H1 (cell line): ENCODE measurements at regions not wholly inside any gene's neighbourhood (a gene's known extent, or its start where the extent isn't known, plus 50 kb on each side); places are given as distances from the start of the nearest gene placed in this dataset.

Source experiments
- CTCF ChIA-PET: fragments of 300-600 bp; sonication (Branson Sonifier 250); formaldehyde crosslinking; loops from one replicate; lab custom pipeline; 2021; ENCODE audit not compliant: partially characterized antibody; lab: Charles Lee
- POLR2A ChIA-PET: fragments of 300-600 bp; sonication (Branson Sonifier 250); formaldehyde crosslinking; loops from one replicate; lab custom pipeline; 2021; ENCODE audit warnings: inconsistent platforms; ENCODE audit not compliant: partially characterized antibody; lab: Charles Lee
- DNase-seq, 2 experiments: peaks; one replicate each; pipeline versions ENCODE4 v3.0.0 to v3.0.0-alpha.2; 2010 to 2022; ENCODE audit warnings: low spot score in 2 of 2, low read depth in 1 of 2, mixed read lengths in 1 of 2
- FAIRE-seq: peaks from 2 replicates; lab custom pipeline; 2011; peaks lifted over from hg19 to GRCh38; lab: Jason Lieb, UNC
- H2AFZ ChIP-seq: 2 replicates; pipeline ENCODE4 v1.8.1; 2012; ENCODE audit warnings: low read length, inconsistent platforms
- H2AK5ac ChIP-seq: 2 replicates; pipeline ENCODE4 v1.6.1; 2013; ENCODE audit warnings: low read depth, low read length
- H2BK120ac ChIP-seq: replicated peaks from 2 replicates; pipeline ENCODE3; 2013; ENCODE audit warnings: low read depth, low read length, inconsistent platforms
- H2BK12ac ChIP-seq: 2 replicates; pipeline ENCODE4 v1.6.1; 2013; ENCODE audit warnings: low read depth, low read length
- H2BK15ac ChIP-seq: 2 replicates; pipeline ENCODE4 v1.6.1; 2013; ENCODE audit warnings: low read length
- H2BK20ac ChIP-seq: 2 replicates; pipeline ENCODE4 v1.6.1; 2013; ENCODE audit warnings: low read length
- H2BK5ac ChIP-seq: 2 replicates; pipeline ENCODE4 v1.6.1; 2013; ENCODE audit warnings: low read depth, low read length
- H3K14ac ChIP-seq: 2 replicates; pipeline ENCODE4 v1.6.1; 2013; ENCODE audit warnings: inconsistent platforms; ENCODE audit not compliant: insufficient read length
- H3K18ac ChIP-seq: 2 replicates; pipeline ENCODE4 v1.6.1; 2013; ENCODE audit warnings: low read length; ENCODE audit errors: extremely low read depth
- H3K23ac ChIP-seq: 2 replicates; pipeline ENCODE4 v1.6.1; 2013; ENCODE audit warnings: inconsistent platforms; ENCODE audit not compliant: insufficient read length
- H3K23me2 ChIP-seq: 2 replicates; pipeline ENCODE4 v1.6.1; 2013; ENCODE audit warnings: low read depth, low read length
- H3K27ac ChIP-seq: 2 replicates; pipeline ENCODE4 v1.6.1; 2011; ENCODE audit warnings: low read depth, low read length, inconsistent platforms
- H3K27me3 ChIP-seq, 4 experiments: replicated peaks in 1 of 4; 1 replicate in 1 of 4; 2 replicates in 3 of 4; pipeline versions ENCODE4 v1.6.1 to v1.8.1; 2011 to 2013; ENCODE audit warnings: low read length in 3 of 4, mild to moderate bottlenecking in 3 of 4, inconsistent platforms in 2 of 4, mixed read lengths in 2 of 4, moderate library complexity in 1 of 4; ENCODE audit not compliant: control insufficient read depth in 3 of 4, insufficient read depth in 3 of 4; ENCODE audit errors: extremely low read depth in 1 of 4
- H3K36me3 ChIP-seq, 4 experiments: 2 replicates each; pipeline versions ENCODE4 v1.6.1 to v1.8.1; 2011 to 2013; ENCODE audit warnings: mild to moderate bottlenecking in 4 of 4, low read length in 3 of 4, moderate library complexity in 2 of 4, control low read depth in 1 of 4, inconsistent platforms in 1 of 4; ENCODE audit not compliant: insufficient read depth in 4 of 4, control insufficient read depth in 2 of 4
- H3K4ac ChIP-seq: replicated peaks from 2 replicates; pipeline ENCODE3; 2013; ENCODE audit warnings: low read length, low read depth, mixed read lengths, inconsistent platforms; ENCODE audit not compliant: insufficient read length
- H3K4me1 ChIP-seq, 4 experiments: replicated peaks in 1 of 4; 1 replicate in 1 of 4; 2 replicates in 3 of 4; pipeline versions ENCODE4 v1.6.1 to v1.8.1; 2011 to 2013; ENCODE audit warnings: low read length in 3 of 4, inconsistent platforms in 2 of 4, mixed read lengths in 1 of 4; ENCODE audit not compliant: insufficient read depth in 4 of 4, control insufficient read depth in 3 of 4
- H3K4me2 ChIP-seq, 2 experiments: 2 replicates each; pipeline versions ENCODE4 v1.6.1 to v1.8.1; 2011 to 2013; ENCODE audit warnings: low read depth in 2 of 2, low read length in 2 of 2, control low read depth in 1 of 2, inconsistent platforms in 1 of 2, mild to moderate bottlenecking in 1 of 2; ENCODE audit not compliant: insufficient read depth in 1 of 2
- H3K4me3 ChIP-seq, 4 experiments: fragments of 200-600, 300-600 bp in 1 of 4; sonication (generic), shearing (Covaris generic), sonication (Bioruptor Twin) in 1 of 4; 2 replicates each; pipeline versions ENCODE4 v1.5.1 to v1.8.1; 2011 to 2016; ENCODE audit warnings: low read length in 4 of 4, low read depth in 3 of 4, control low read depth in 2 of 4, inconsistent platforms in 2 of 4, mild to moderate bottlenecking in 2 of 4, mixed read lengths in 1 of 4, moderate library complexity in 1 of 4; ENCODE audit not compliant: insufficient read depth in 2 of 4; ENCODE audit errors: extremely low read depth in 1 of 4
- H3K56ac ChIP-seq: replicated peaks from 2 replicates; pipeline ENCODE3; 2013; ENCODE audit warnings: low read depth, mild to moderate bottlenecking, mixed read lengths, low read length, inconsistent platforms; ENCODE audit not compliant: insufficient read length
- H3K79me1 ChIP-seq: 2 replicates; pipeline ENCODE4 v1.6.1; 2013; ENCODE audit warnings: low read depth, low read length, control low read depth
- H3K79me2 ChIP-seq, 2 experiments: 2 replicates each; pipeline versions ENCODE4 v1.6.1 to v1.8.1; 2012 to 2013; ENCODE audit warnings: low read length in 2 of 2, mild to moderate bottlenecking in 2 of 2, inconsistent platforms in 1 of 2; ENCODE audit not compliant: insufficient read depth in 2 of 2, control insufficient read depth in 1 of 2
- H3K9ac ChIP-seq, 4 experiments: replicated peaks in 1 of 4; 1 replicate in 1 of 4; 2 replicates in 3 of 4; pipeline versions ENCODE4 v1.6.1 to v1.8.1; 2011 to 2013; ENCODE audit warnings: low read depth in 3 of 4, low read length in 3 of 4, control low read depth in 2 of 4, mild to moderate bottlenecking in 2 of 4, moderate library complexity in 2 of 4, inconsistent platforms in 1 of 4; ENCODE audit errors: extremely low read depth in 1 of 4
- H3K9me3 ChIP-seq, 2 experiments: 2 replicates each; pipeline versions ENCODE4 v1.6.1 to v1.8.1; 2012 to 2013; ENCODE audit warnings: mild to moderate bottlenecking in 2 of 2, moderate library complexity in 2 of 2, control low read depth in 1 of 2, inconsistent platforms in 1 of 2, low read depth in 1 of 2, low read length in 1 of 2, mixed read lengths in 1 of 2; ENCODE audit not compliant: insufficient read depth in 2 of 2
- H4K20me1 ChIP-seq, 2 experiments: replicated peaks in 1 of 2; 2 replicates each; pipeline versions ENCODE3 to v1.8.1; 2011 to 2013; ENCODE audit warnings: inconsistent platforms in 2 of 2, low read length in 2 of 2, mild to moderate bottlenecking in 1 of 2; ENCODE audit not compliant: insufficient read depth in 2 of 2, control insufficient read depth in 1 of 2
- H4K5ac ChIP-seq: 2 replicates; pipeline ENCODE4 v1.6.1; 2013; ENCODE audit warnings: low read length, low read depth, mixed read lengths, inconsistent platforms; ENCODE audit not compliant: insufficient read length
- H4K8ac ChIP-seq: 2 replicates; pipeline ENCODE4 v1.8.0; 2013; ENCODE audit warnings: mild to moderate bottlenecking, moderate library complexity, low read length, inconsistent platforms; ENCODE audit not compliant: insufficient read depth; ENCODE audit errors: extremely low read depth
- H4K91ac ChIP-seq: replicated peaks from 2 replicates; pipeline ENCODE3; 2013; ENCODE audit warnings: low read length, mixed read lengths, inconsistent platforms; ENCODE audit not compliant: insufficient read length
- CBX5 ChIP-seq: fragments of 300-800, 300-1000 bp; sonication (generic); IDR thresholded peaks from 2 replicates; pipeline ENCODE4 v1.7.1; 2016; ENCODE audit warnings: antibody characterized with exemption, low read length, low read depth
- EGR1 ChIP-seq: IDR thresholded peaks from 2 replicates; pipeline ENCODE4 v1.6.1; 2011; ENCODE audit warnings: low read depth, low read length, borderline replicate concordance
- JUN ChIP-seq: IDR thresholded peaks from 2 replicates; pipeline ENCODE4 v1.6.1; 2011; ENCODE audit warnings: low read depth, mild to moderate bottlenecking, improper control_type of control experiment, low read length
- POLR2AphosphoS5 ChIP-seq: IDR thresholded peaks from 2 replicates; pipeline ENCODE4 v1.6.1; 2011; ENCODE audit warnings: low read depth, low read length
- POU5F1 ChIP-seq: IDR thresholded peaks from 2 replicates; pipeline ENCODE4 v1.6.1; 2011; ENCODE audit warnings: low read depth, mild to moderate bottlenecking, low read length, moderate library complexity
- RFX5 ChIP-seq: IDR thresholded peaks from 2 replicates; pipeline ENCODE4 v1.6.1; 2011; ENCODE audit warnings: low read depth, low read length, improper control_type of control experiment, borderline replicate concordance
- SIRT6 ChIP-seq: IDR thresholded peaks from one replicate; pipeline ENCODE4 v1.7.1; 2012; ENCODE audit warnings: low read length, inconsistent platforms
- SP1 ChIP-seq: IDR thresholded peaks from 2 replicates; pipeline ENCODE4 v1.6.1; 2011; ENCODE audit warnings: low read depth, low read length
- SP2 ChIP-seq: IDR thresholded peaks from 2 replicates; pipeline ENCODE4 v1.6.1; 2012; ENCODE audit warnings: mild to moderate bottlenecking, low read length, inconsistent platforms
- SUZ12 ChIP-seq: fragments of 200-600 bp; sonication (generic); IDR thresholded peaks from 2 replicates; pipeline ENCODE4 v1.6.1; 2012; ENCODE audit warnings: mild to moderate bottlenecking, inconsistent platforms, low read length, moderate library complexity, mixed read lengths
- TAF1 ChIP-seq: IDR thresholded peaks from 2 replicates; pipeline ENCODE4 v1.6.1; 2011; ENCODE audit warnings: mild to moderate bottlenecking, low read depth, low read length
- WGBS, 2 experiments: shearing (Covaris generic) in 1 of 2; methylation state at CpG; one replicate each; pipeline versions ENCODE4 v1.1.6 to v1.1.7; 2013 to 2015; ENCODE audit warnings: low lambda C conversion rate in 2 of 2, mixed read lengths in 2 of 2, inconsistent platforms in 1 of 2, low coverage in 1 of 2, missing lambda C conversion rate in 1 of 2; ENCODE audit not compliant: insufficient replicate concordance in 2 of 2, insufficient coverage in 1 of 2, insufficient read length in 1 of 2; ENCODE audit errors: extremely low coverage in 1 of 2, missing lambda C conversion rate in 1 of 2; 5-methylcytosine and 5-hydroxymethylcytosine counted together
- TF ChIP-seq, protein P1 (sequence below): IDR thresholded peaks from 2 replicates; pipeline ENCODE4 v1.6.1; 2011; ENCODE audit warnings: low read depth, mild to moderate bottlenecking, low read length; ENCODE audit not compliant: insufficient read depth
- TF ChIP-seq, protein P2 (sequence below): IDR thresholded peaks from 2 replicates; pipeline ENCODE4 v1.6.1; 2012; ENCODE audit warnings: low read length, inconsistent platforms
- TF ChIP-seq, protein P3 (sequence below): IDR thresholded peaks from 2 replicates; pipeline ENCODE4 v1.6.1; 2012; ENCODE audit warnings: inconsistent platforms

DNA sequence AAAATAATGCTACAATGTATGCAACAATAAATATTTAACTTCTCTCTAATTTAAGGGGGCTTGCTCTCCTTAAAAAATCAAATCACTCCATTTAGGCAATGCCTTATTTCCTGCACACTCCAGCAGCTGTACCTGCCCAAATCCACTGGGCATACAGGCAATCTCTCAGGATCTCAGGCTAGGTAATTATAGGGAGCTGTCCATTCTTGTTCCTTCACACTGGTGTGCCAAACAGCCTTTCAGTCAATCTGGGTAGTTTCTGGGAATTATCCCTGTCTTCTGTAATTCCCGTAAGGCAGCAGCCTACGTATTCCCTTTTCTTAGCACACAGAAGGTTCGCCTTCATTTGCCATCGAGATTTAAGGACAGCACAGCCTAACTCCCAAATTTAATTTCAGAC is 922.6 kb upstream of the SLIT2 start:
- Histone ChIP-seq H2BK5ac (no peak overlapping the region), H3K36me3 (no peaks in the 10 kb centered on the region), H4K20me1 (no peaks in the 10 kb centered on the region), H3K56ac (no peak overlapping the region), H4K91ac (no peak overlapping the region), H3K14ac (no peak overlapping the region), H3K23me2 (no peaks in the 10 kb centered on the region), H3K4me3 (no peak overlapping the region), H3K23ac (no peak overlapping the region), H3K4me2 (no peak overlapping the region), H2BK15ac (no peak overlapping the region), H4K8ac (no peak overlapping the region), H3K27ac (no peak overlapping the region), H3K4me1 (no peaks in the 10 kb centered on the region), H4K5ac (no peak overlapping the region), H2BK120ac (no peak overlapping the region), H3K79me1 (no peaks in the 10 kb centered on the region), H3K9ac (no peak overlapping the region), H3K9me3 (no peaks in the 10 kb centered on the region), H2AK5ac (no peak overlapping the region), H3K4ac (no peak overlapping the region), H3K18ac (no peak overlapping the region), H3K27me3 (no peaks in the 10 kb centered on the region), H2BK12ac (no peak overlapping the region), H2BK20ac (no peak overlapping the region), H3K79me2 (no peaks in the 10 kb centered on the region), H2AFZ (no peak overlapping the region)
- CTCF ChIA-PET: no interaction called here
- POLR2A ChIA-PET: no interaction called here
- FAIRE-seq (no peak), DNase-seq (no peak)
- WGBS, 2 experiments: 98% methylated on average over 4 of the region's 4 CpGs; no CpG with 5 or more reads in 1 of the 2 experiments
- TF ChIP-seq EGR1 (no peak), SIRT6 (no peak), POLR2AphosphoS5 (no peak), CBX5 (no peak), TAF1 (no peak), RFX5 (no peak), JUN (no peak), SP1 (no peak), SUZ12 (no peak), SP2 (no peak), POU5F1 (no peak)
- TF ChIP-seq, protein P1, sequence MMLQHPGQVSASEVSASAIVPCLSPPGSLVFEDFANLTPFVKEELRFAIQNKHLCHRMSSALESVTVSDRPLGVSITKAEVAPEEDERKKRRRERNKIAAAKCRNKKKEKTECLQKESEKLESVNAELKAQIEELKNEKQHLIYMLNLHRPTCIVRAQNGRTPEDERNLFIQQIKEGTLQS: no peak
- TF ChIP-seq, protein P2, sequence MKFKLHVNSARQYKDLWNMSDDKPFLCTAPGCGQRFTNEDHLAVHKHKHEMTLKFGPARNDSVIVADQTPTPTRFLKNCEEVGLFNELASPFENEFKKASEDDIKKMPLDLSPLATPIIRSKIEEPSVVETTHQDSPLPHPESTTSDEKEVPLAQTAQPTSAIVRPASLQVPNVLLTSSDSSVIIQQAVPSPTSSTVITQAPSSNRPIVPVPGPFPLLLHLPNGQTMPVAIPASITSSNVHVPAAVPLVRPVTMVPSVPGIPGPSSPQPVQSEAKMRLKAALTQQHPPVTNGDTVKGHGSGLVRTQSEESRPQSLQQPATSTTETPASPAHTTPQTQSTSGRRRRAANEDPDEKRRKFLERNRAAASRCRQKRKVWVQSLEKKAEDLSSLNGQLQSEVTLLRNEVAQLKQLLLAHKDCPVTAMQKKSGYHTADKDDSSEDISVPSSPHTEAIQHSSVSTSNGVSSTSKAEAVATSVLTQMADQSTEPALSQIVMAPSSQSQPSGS: no peak
- TF ChIP-seq, protein P3, sequence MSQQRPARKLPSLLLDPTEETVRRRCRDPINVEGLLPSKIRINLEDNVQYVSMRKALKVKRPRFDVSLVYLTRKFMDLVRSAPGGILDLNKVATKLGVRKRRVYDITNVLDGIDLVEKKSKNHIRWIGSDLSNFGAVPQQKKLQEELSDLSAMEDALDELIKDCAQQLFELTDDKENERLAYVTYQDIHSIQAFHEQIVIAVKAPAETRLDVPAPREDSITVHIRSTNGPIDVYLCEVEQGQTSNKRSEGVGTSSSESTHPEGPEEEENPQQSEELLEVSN: no peak
